ENCODE measurements at regions not wholly inside any gene's neighbourhood (a gene's known extent, or its start where the extent isn't known, plus 50 kb on each side); places are given as distances from the start of the nearest gene placed in this dataset.

DNA sequence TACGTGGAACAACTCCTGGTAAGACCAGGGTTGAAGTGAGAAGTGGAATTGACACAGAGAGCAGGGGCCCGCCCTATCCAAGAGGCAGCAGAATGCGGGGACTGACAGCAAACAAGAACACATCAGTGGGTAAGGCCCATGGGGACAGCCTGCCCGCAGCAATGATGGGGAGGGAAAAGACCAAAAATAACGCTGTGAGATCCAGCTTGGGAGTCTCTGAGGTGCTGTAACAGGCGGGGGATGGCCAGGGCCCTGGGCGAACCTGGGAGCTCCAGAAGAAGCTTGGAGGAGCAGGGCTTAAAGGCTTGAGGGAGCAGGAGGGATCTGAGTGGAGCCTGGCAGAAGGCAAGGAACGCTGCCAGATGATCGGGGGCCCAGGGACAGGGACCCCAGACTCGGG, 173.4 kb downstream of the TMEM200C start:
- Mint-ChIP-seq H3K27ac (ENCODE audit: unreplicated experiment) (no peak overlapping the region), H3K36me3 (ENCODE audit: low read depth) (no peaks in the 10 kb centered on the region), H3K27me3 (ENCODE audit: low read depth) (peaks cover 11% of the 10 kb centered on the region), H3K4me1 (no peaks in the 10 kb centered on the region), H3K9me3 (no peaks in the 10 kb centered on the region), H3K4me3 (no peak overlapping the region)
- no peak for TF ChIP-seq CTCF (conservative IDR thresholded peaks at IDR 0.05)
- DNase-seq (ENCODE audit: low read depth, low spot score) = no peak

- Mint-ChIP-seq H3K36me3 (ENCODE audit: low read depth) (no peaks in the 10 kb centered on the region), H3K9me3 (no peaks in the 10 kb centered on the region), H3K4me3 (no peak overlapping the region), H3K4me1 (no peaks in the 10 kb centered on the region), H3K27me3 (ENCODE audit: low read depth) (peaks cover 11% of the 10 kb centered on the region), H3K27ac (ENCODE audit: unreplicated experiment) (no peak overlapping the region)
- no peak for DNase-seq (ENCODE audit: low read depth, low spot score)
- TF ChIP-seq CTCF (conservative IDR thresholded peaks at IDR 0.05) = no peak
Observed at GRCh38 chr18:5720132-5720531, 175.2 kb downstream of the TMEM200C start.

DNA sequence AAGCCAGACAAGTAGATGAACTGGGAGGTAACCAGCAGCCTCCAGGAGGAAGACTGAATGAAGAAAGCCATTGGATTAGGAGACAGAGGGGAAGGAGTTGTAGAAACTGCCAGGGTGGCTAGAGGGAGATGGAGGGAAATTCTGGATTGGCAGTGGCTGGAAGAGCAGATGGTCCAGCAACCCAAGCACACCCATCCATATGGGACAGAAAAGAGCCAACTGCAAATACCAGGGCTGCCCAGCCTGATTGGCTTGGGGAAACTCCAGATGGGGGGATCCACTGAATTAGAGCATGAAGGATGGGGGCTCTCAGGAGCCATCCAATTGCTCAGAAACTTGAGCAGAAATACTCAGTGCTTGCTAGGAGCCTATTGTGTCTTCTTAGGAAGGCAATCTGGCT, 173.5 kb upstream of the EPB41L3 start:
- peaks cover 11% of the 10 kb centered on the region for H3K27me3 Mint-ChIP-seq (ENCODE audit: low read depth)
- no peak overlapping the region for H3K27ac Mint-ChIP-seq (ENCODE audit: unreplicated experiment)
- no peak for TF ChIP-seq CTCF (conservative IDR thresholded peaks at IDR 0.05)
- H3K4me1 Mint-ChIP-seq = no peaks in the 10 kb centered on the region
- DNase-seq (ENCODE audit: low read depth, low spot score) = no peak
- H3K36me3 Mint-ChIP-seq (ENCODE audit: low read depth) = no peaks in the 10 kb centered on the region
- no peaks in the 10 kb centered on the region for H3K9me3 Mint-ChIP-seq
- H3K4me3 Mint-ChIP-seq = no peak overlapping the region

DNA sequence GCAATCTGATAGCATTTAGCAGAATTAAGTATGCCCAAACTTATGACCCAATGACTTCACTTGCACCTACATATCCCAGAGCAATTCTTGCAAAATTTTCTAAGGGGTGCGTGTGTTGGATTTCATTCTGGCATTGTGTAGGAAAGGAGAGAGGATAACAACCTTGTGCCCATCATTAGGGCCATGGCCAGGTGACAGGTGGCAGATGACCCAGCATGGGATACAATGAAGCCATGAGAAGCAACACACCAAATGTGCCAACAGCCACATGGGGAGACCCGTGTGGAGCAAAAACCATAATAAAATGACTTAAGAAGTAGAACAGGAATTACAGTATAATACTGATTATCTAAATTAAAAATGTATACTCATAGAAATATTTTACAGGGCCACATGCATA, 166.9 kb upstream of the EPB41L3 start:
- Mint-ChIP-seq H3K9me3 (no peaks in the 10 kb centered on the region), H3K4me3 (no peak overlapping the region), H3K27ac (ENCODE audit: unreplicated experiment) (peak overlapping the region; percentile 37), H3K27me3 (ENCODE audit: low read depth) (no peaks in the 10 kb centered on the region), H3K36me3 (ENCODE audit: low read depth) (no peaks in the 10 kb centered on the region), H3K4me1 (no peaks in the 10 kb centered on the region)
- DNase-seq (ENCODE audit: low read depth, low spot score) = no peak
- TF ChIP-seq CTCF (conservative IDR thresholded peaks at IDR 0.05) = no peak

DNA sequence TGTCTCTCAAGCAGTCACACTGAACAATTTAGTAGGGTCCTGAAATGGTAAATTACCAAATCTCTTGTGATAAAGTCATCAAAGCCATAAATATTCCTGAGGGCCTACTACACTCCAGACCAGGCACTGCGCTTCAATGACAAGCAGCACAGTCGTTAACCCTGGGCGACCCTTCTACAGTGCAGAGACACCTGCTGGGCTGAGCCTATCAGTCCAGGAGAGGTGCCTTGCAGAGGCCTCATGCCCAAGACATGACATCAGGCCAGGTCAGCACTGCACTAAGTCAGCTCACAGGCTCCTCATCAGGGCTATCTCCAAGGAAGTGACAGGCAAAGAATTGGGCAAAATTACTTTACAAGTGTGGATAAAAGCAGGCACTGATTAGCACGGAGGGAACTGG, 166.4 kb upstream of the EPB41L3 start:
- H3K4me3 Mint-ChIP-seq = no peak overlapping the region
- no peaks in the 10 kb centered on the region for H3K4me1 Mint-ChIP-seq
- H3K36me3 Mint-ChIP-seq (ENCODE audit: low read depth) = no peaks in the 10 kb centered on the region
- DNase-seq (ENCODE audit: low read depth, low spot score) = no peak
- no peaks in the 10 kb centered on the region for H3K9me3 Mint-ChIP-seq
- TF ChIP-seq CTCF (conservative IDR thresholded peaks at IDR 0.05) = no peak
- no peaks in the 10 kb centered on the region for H3K27me3 Mint-ChIP-seq (ENCODE audit: low read depth)
- H3K27ac Mint-ChIP-seq (ENCODE audit: unreplicated experiment) = no peak overlapping the region
